ENCODE measurements at regions not wholly inside any gene's neighbourhood (a gene's known extent, or its start where the extent isn't known, plus 50 kb on each side); places are given as distances from the start of the nearest gene placed in this dataset.
"Not testable (repeated sequence)": the region's sequence is repeated elsewhere in the genome, so short reads cannot be mapped to it uniquely, and the experiment has no call there.

- no peak for DNase-seq
Measured at GRCh38 chr11:115637599-115638241, 133.5 kb upstream of the CADM1 start.

- DNase-seq = no peak
Measured at GRCh38 chr11:115636753-115637527, 132.7 kb upstream of the CADM1 start.

GRCh38 chr11:115633977-115634376, 129.8 kb upstream of the CADM1 start:
- DNase-seq = not testable (repeated sequence)

- no peak for DNase-seq
Measured at GRCh38 chr11:115632061-115632460, 127.8 kb upstream of the CADM1 start.

GRCh38 chr11:115631609-115632008, 127.4 kb upstream of the CADM1 start:
- DNase-seq = no peak

- no peak for DNase-seq
Measured at GRCh38 chr11:115630214-115630613, 126.0 kb upstream of the CADM1 start.

- DNase-seq = no peak
Measured at GRCh38 chr11:115629456-115630015, 125.3 kb upstream of the CADM1 start.

- no peak for DNase-seq
Measured at GRCh38 chr11:115627666-115628460, 123.6 kb upstream of the CADM1 start.

GRCh38 chr11:115627071-115627470, 122.9 kb upstream of the CADM1 start:
- no peak for DNase-seq

GRCh38 chr11:115626414-115626813, 122.2 kb upstream of the CADM1 start:
- no peak for DNase-seq

GRCh38 chr11:115625502-115625901, 121.3 kb upstream of the CADM1 start:
- no peak for DNase-seq

GRCh38 chr11:115624065-115624464, 119.8 kb upstream of the CADM1 start:
- no peak for DNase-seq

GRCh38 chr11:115623021-115623451, 118.8 kb upstream of the CADM1 start:
- DNase-seq = no peak

- no peak for DNase-seq
Measured at GRCh38 chr11:115618428-115618827, 114.2 kb upstream of the CADM1 start.

- no peak for DNase-seq
Measured at GRCh38 chr11:115617767-115618166, 113.6 kb upstream of the CADM1 start.

- DNase-seq = no peak
Measured at GRCh38 chr11:115616971-115617370, 112.8 kb upstream of the CADM1 start.

- no peak for DNase-seq
Measured at GRCh38 chr11:115613986-115614632, 109.9 kb upstream of the CADM1 start.

GRCh38 chr11:115613004-115613403, 108.8 kb upstream of the CADM1 start:
- no peak for DNase-seq

GRCh38 chr11:115612046-115612730, 108.0 kb upstream of the CADM1 start:
- no peak for DNase-seq

GRCh38 chr11:115611343-115611742, 107.1 kb upstream of the CADM1 start:
- DNase-seq = no peak

GRCh38 chr11:115610908-115611307, 106.7 kb upstream of the CADM1 start:
- no peak for DNase-seq

- not testable (repeated sequence) for DNase-seq
Measured at GRCh38 chr11:115610234-115610633, 106.0 kb upstream of the CADM1 start.

Data from T-helper 1 cell (primary cell).